ENCODE measurements at regions not wholly inside any gene's neighbourhood (a gene's known extent, or its start where the extent isn't known, plus 50 kb on each side); places are given as distances from the start of the nearest gene placed in this dataset.

DNA sequence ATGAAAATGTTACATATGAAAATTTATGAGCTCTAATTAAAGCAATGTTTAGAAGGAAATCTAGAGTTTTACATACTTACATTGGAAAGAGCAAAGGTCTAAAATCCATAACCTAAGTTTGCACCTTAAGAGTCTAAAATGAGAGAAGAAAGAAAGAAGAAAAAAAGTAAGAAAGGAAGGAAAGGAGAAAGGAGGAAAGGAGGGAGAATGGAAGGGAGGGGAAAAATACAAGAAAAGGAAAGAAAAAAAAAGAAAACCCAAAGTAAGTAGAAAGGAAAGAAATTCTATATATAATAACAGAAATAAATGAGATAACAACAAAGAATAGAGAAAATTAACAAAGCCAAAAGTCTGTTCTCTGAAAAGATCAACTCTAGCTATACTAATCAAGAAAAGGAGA, 122.6 kb downstream of the BCL2L11 start:
- TF ChIP-seq POLR2A (IDR thresholded peaks at IDR 0.05; ENCODE audit: low read depth, low read length): no peak
- no peak for TF ChIP-seq MAZ (IDR thresholded peaks at IDR 0.05; ENCODE audit: borderline replicate concordance, low read depth, low read length)
- no peak for TF ChIP-seq RFX5 (IDR thresholded peaks at IDR 0.05; ENCODE audit: low read depth, low read length)
- TF ChIP-seq, protein P1, sequence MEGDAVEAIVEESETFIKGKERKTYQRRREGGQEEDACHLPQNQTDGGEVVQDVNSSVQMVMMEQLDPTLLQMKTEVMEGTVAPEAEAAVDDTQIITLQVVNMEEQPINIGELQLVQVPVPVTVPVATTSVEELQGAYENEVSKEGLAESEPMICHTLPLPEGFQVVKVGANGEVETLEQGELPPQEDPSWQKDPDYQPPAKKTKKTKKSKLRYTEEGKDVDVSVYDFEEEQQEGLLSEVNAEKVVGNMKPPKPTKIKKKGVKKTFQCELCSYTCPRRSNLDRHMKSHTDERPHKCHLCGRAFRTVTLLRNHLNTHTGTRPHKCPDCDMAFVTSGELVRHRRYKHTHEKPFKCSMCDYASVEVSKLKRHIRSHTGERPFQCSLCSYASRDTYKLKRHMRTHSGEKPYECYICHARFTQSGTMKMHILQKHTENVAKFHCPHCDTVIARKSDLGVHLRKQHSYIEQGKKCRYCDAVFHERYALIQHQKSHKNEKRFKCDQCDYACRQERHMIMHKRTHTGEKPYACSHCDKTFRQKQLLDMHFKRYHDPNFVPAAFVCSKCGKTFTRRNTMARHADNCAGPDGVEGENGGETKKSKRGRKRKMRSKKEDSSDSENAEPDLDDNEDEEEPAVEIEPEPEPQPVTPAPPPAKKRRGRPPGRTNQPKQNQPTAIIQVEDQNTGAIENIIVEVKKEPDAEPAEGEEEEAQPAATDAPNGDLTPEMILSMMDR (conservative IDR thresholded peaks at IDR 0.05; ENCODE audit: low read depth, low read length): no peak
- TF ChIP-seq MXI1 (IDR thresholded peaks at IDR 0.05; ENCODE audit: borderline replicate concordance, low read depth, low read length): no peak
- no peak for TF ChIP-seq MAFK (IDR thresholded peaks at IDR 0.05; ENCODE audit: low read depth, low read length)
- no peak for TF ChIP-seq CEBPB (IDR thresholded peaks at IDR 0.05; ENCODE audit: low read depth, low read length)
- TF ChIP-seq, protein P2, sequence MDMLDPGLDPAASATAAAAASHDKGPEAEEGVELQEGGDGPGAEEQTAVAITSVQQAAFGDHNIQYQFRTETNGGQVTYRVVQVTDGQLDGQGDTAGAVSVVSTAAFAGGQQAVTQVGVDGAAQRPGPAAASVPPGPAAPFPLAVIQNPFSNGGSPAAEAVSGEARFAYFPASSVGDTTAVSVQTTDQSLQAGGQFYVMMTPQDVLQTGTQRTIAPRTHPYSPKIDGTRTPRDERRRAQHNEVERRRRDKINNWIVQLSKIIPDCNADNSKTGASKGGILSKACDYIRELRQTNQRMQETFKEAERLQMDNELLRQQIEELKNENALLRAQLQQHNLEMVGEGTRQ (IDR thresholded peaks at IDR 0.05; ENCODE audit: low read depth, low read length): no peak
- no peak for TF ChIP-seq SMC3 (IDR thresholded peaks at IDR 0.05; ENCODE audit: low read depth, low read length)
- no peak for TF ChIP-seq CHD1 (IDR thresholded peaks at IDR 0.05; ENCODE audit: low read depth, low read length)
- no peak for TF ChIP-seq BHLHE40 (IDR thresholded peaks at IDR 0.05; ENCODE audit: low read depth, low read length)
